Right atrium auricular region (tissue), 2 donors: ENCODE measurements at regions not wholly inside any gene's neighbourhood (a gene's known extent, or its start where the extent isn't known, plus 50 kb on each side); places are given as distances from the start of the nearest gene placed in this dataset.

ENCODE experiments used
- DNase-seq: peaks from one replicate; pipeline ENCODE4 v3.0.0-alpha.2; 2019; ENCODE audit warnings: low spot score
- H3K27ac ChIP-seq, 2 donors: fragments of 200-600 bp; sonication (generic); 1 replicate in 1 of 2; 2 replicates in 1 of 2; pipeline ENCODE4 v1.5.1; 2016 to 2019
- H3K27me3 ChIP-seq, 2 donors: fragments of 200-600 bp; sonication (generic); one replicate each; pipeline versions ENCODE4 v1.5.1 to v1.6.0; 2017 to 2019
- H3K36me3 ChIP-seq: fragments of 200-600 bp; sonication (generic); one replicate; pipeline ENCODE4 v1.5.1; 2016
- H3K4me1 ChIP-seq, 2 donors: fragments of 200-600 bp; sonication (generic); one replicate each; pipeline versions ENCODE4 v1.5.1 to v1.6.0; 2017 to 2019
- H3K4me3 ChIP-seq, 2 donors: fragments of 200-600 bp; sonication (generic); 1 replicate in 1 of 2; 2 replicates in 1 of 2; pipeline ENCODE4 v1.5.1; 2017 to 2019; ENCODE audit warnings: mild to moderate bottlenecking in 1 of 2, moderate library complexity in 1 of 2
- H3K9me3 ChIP-seq, 2 donors: fragments of 200-600 bp; sonication (generic); one replicate each; pipeline ENCODE4 v1.5.1; 2019
- TF ChIP-seq, protein P1 (sequence below), 2 donors: fragments of 200-600 bp; sonication (generic); IDR thresholded peaks; one replicate each; pipeline ENCODE4 v1.5.1; 2019; ENCODE audit warnings: antibody characterized with exemption in 2 of 2

DNA sequence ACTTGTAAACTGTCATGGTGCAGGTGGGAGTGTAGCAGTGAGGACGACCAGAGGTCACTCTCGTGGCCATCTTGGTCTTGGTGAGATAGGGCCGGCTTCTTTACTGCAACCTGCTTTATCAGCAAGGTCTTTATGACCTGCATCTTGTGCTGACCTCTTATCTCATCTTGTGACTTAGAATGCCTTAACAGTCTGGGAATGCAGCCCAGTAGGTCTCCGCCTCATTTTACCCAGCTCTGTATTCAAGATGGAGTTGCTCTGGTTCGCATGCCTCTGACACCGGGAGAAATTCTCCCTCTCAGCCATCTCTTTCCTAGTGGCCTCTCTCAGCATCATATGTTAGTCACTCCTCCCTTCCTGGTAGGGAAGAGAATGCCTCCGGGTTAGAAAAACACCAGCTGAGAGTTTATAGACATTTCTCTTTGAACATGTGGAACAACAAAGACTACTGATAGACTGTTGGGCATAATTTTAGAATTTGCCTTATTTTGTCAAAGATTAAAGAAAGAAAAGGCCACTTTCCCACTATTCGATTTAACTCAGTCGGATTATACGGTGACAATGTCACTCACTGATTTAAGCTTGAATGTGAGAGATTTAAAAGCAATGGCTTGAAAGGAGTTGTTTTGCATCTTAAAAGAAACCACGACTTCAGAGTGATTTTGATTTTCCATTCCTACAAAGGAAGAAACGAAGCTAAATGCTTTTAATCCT, 67.9 kb upstream of the SNX9 start:
- H3K27ac ChIP-seq: no peak overlapping the region
- TF ChIP-seq, protein P1, sequence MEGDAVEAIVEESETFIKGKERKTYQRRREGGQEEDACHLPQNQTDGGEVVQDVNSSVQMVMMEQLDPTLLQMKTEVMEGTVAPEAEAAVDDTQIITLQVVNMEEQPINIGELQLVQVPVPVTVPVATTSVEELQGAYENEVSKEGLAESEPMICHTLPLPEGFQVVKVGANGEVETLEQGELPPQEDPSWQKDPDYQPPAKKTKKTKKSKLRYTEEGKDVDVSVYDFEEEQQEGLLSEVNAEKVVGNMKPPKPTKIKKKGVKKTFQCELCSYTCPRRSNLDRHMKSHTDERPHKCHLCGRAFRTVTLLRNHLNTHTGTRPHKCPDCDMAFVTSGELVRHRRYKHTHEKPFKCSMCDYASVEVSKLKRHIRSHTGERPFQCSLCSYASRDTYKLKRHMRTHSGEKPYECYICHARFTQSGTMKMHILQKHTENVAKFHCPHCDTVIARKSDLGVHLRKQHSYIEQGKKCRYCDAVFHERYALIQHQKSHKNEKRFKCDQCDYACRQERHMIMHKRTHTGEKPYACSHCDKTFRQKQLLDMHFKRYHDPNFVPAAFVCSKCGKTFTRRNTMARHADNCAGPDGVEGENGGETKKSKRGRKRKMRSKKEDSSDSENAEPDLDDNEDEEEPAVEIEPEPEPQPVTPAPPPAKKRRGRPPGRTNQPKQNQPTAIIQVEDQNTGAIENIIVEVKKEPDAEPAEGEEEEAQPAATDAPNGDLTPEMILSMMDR (IDR thresholded peaks at IDR 0.05): no peak
- DNase-seq: peak; percentile 26
- H3K9me3 ChIP-seq: no peaks in the 10 kb centered on the region
- no peak overlapping the region for H3K4me3 ChIP-seq
- H3K4me1 ChIP-seq: peaks cover 0 to 12% of the 10 kb centered on the region in 2 donors
- H3K36me3 ChIP-seq: no peaks in the 10 kb centered on the region
- H3K27me3 ChIP-seq: no peaks in the 10 kb centered on the region

GRCh38 chr6:157755746-157756411, 67.2 kb upstream of the SNX9 start:
- peak; percentile 30 for DNase-seq
- Histone ChIP-seq H3K4me3 (no peak overlapping the region), H3K9me3 (no peaks in the 10 kb centered on the region), H3K36me3 (no peaks in the 10 kb centered on the region), H3K4me1 (peaks cover 0 to 16% of the 10 kb centered on the region in 2 donors), H3K27me3 (no peaks in the 10 kb centered on the region), H3K27ac (peak overlapping the region in 1 of 2 donors; percentile 25)
- TF ChIP-seq, protein P1 (IDR thresholded peaks at IDR 0.05): no peak

DNA sequence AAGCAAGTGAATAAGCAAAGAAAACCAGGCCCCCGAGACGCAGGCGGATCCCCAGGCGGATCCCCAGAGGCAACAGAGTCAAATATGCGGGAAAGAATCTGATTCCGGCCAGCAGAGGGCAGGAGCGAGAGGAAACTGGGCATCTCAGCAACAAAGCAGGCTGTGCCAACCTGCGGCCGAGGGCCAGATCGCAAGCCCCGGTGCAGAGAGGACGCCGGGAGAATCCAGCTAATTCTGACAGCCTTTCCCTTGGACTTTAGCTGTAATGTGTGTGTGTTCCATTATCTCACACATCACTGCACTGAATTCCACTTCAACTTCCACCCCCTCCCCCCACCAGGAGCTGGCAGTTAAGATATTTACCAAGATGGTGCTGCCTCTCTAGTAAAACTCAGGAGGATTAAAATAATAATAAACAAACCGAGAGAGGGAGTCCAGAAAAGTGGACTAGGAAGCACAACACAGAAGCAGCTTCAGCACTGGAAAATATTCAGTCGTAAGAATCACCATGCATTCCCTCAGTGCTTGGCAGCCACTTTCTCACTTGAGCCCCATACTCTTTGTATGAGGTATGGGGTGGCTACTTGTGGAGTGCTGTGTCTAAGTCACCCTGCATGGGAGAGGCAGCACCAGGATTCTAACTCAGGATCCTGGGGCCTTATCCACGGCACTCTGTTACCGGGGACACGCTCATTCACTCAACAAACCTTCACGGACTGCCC, 66.2 kb upstream of the SNX9 start:
- Histone ChIP-seq H3K36me3 (no peaks in the 10 kb centered on the region), H3K27ac (peak overlapping the region in 1 of 2 donors; percentile 25), H3K9me3 (no peaks in the 10 kb centered on the region), H3K27me3 (no peaks in the 10 kb centered on the region), H3K4me3 (peak overlapping the region in 1 of 2 donors; percentile 16), H3K4me1 (peaks cover 0 to 16% of the 10 kb centered on the region in 2 donors)
- DNase-seq: peak; percentile 91
- TF ChIP-seq, protein P1 (IDR thresholded peaks at IDR 0.05): peak; percentile 68 to 92

DNA sequence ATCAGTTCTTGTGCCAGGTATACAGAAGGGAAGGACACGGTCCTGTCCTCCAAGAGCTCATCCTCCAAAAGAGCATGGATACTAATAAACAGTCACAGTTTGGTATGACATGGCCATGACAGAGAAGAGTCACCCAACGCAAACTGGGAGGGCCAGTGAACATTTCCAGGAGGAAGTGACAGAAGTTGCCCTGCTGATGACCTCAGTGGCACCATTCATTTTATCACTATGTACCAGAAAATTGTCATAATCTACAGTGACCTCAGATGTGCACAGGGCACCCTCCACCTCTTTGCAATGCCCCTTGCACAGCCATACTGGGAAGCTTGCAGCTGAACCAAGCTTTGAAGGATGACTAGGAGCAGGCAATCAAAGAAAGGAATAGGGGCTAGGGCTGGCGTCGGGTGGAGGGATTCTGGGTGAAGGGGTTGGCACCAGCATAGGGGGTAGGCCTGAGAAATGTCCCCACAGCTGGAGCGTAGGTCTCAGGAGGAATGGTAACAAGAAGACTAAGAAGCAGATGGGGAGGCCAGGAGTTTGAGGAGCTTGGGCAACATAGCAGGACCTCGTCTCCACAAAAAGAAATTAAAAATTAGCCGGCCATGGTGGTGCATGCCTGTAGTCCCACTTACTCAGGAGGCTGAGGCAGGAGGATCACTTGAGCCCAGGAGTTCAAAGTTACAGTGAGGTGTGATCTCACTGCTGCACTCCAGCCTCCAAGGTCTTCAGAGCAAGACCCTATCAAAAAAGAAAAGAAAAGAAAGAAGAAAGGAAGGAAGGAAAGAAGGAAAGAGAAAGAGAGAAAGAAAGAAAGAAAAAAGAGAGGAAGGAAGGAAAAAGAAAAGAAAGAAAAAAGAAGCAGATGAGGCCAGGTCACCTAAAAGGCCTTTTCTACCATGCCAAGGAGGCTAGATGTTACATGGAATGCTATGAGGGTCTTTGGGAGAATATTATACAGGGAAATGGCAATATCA, 65.3 kb upstream of the SNX9 start:
- H3K27me3 ChIP-seq: no peaks in the 10 kb centered on the region
- H3K36me3 ChIP-seq: no peaks in the 10 kb centered on the region
- peak; percentile 62 for DNase-seq
- TF ChIP-seq, protein P1 (IDR thresholded peaks at IDR 0.05): no peak
- no peaks in the 10 kb centered on the region for H3K9me3 ChIP-seq
- no peak overlapping the region for H3K4me3 ChIP-seq
- peaks cover 0 to 16% of the 10 kb centered on the region in 2 donors for H3K4me1 ChIP-seq
- peak overlapping the region in 1 of 2 donors; percentile 25 for H3K27ac ChIP-seq

DNA sequence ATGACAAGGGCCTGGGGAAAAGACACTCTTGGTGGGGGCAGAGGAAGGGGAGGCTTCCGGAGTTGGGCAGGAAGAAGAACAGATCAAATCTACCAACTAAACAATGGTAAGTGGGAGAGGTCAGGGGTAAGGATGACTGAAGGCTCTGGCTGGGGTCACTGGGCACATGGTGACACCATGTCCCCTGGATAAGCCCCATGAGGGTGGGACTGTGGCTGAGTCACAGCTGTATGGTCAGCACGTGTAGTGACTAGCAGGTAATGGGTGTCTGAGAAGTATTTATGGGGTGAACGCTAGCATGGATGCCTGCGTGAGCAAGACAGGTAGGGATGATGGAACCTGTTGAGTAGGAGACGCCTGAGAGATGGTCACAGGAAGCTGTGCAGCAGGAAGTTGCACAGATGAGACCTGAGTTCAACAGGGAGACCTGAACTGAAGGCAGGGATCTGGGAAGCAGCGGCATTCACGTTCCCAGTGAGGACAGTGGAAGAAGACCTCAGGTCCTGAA, 64.5 kb upstream of the SNX9 start:
- Histone ChIP-seq H3K4me1 (peaks cover 0 to 22% of the 10 kb centered on the region in 2 donors), H3K27me3 (no peaks in the 10 kb centered on the region), H3K9me3 (no peaks in the 10 kb centered on the region), H3K4me3 (no peak overlapping the region), H3K27ac (no peak overlapping the region), H3K36me3 (no peaks in the 10 kb centered on the region)
- TF ChIP-seq, protein P1 (IDR thresholded peaks at IDR 0.05): no peak
- peak; percentile 34 for DNase-seq
